HCT116 (cell line): ENCODE measurements at regions not wholly inside any gene's neighbourhood (a gene's known extent, or its start where the extent isn't known, plus 50 kb on each side); places are given as distances from the start of the nearest gene placed in this dataset.

ENCODE experiments used
- ATAC-seq: fragments of 200-7000 bp; cut with Tn5 transposase; 2 replicates; pipeline ENCODE4 v1.9.1; 2020; ENCODE audit warnings: mild to moderate bottlenecking, moderate library complexity
- BruUV-seq: library from RNA; stranded (reverse); fragments of 400-500 nt; replicated peaks from 2 replicates; lab custom pipeline; 2021; lab: Mats Ljungman, UMichigan
- CTCF ChIA-PET: fragments of 300-600 bp; sonication (Branson Sonifier 250); formaldehyde crosslinking; loops from one replicate; lab custom pipeline; 2021; ENCODE audit warnings: antibody characterized with exemption; lab: Charles Lee
- POLR2A ChIA-PET: fragments of 300-600, 350-600 bp; sonication (Branson Sonifier 250); formaldehyde crosslinking; loops from one replicate; lab custom pipeline; 2021; ENCODE audit warnings: antibody characterized with exemption; lab: Charles Lee
- RAD21 ChIA-PET, 2 experiments: fragments of 300-600 bp; sonication (Branson Sonifier 250); formaldehyde crosslinking; loops; one replicate each; lab custom pipeline; 2023; ENCODE audit warnings: low total read pairs in 2 of 2; ENCODE audit not compliant: uncharacterized antibody in 2 of 2, unreplicated experiment in 2 of 2, low non-redundant PET in 1 of 2; lab: Charles Lee
- DNase-seq: peaks from one replicate; pipeline ENCODE4 v3.0.0-alpha.2; 2010; ENCODE audit warnings: low read depth, low spot score
- H2AFZ ChIP-seq: fragments of 200-600 bp; shearing (Covaris generic), sonication (generic); 2 replicates; pipeline ENCODE4 v1.6.1; 2017; ENCODE audit warnings: low read depth, mixed run types, mixed read lengths, antibody characterized with exemption, low read length; ENCODE audit not compliant: poor library complexity, severe bottlenecking
- H3K27ac ChIP-seq: 2 replicates; pipeline ENCODE4 v1.5.1; 2012; ENCODE audit warnings: low read depth, low read length
- H3K27me3 ChIP-seq: fragments of 200-600 bp; sonication (generic); 2 replicates; pipeline ENCODE4 v1.6.1; 2016; ENCODE audit warnings: mixed run types, low read length, mixed read lengths; ENCODE audit not compliant: insufficient read depth
- H3K36me3 ChIP-seq, 2 experiments: fragments of 200-500 bp in 1 of 2; fragments of 200-600 bp in 1 of 2; sonication (Bioruptor generic) in 1 of 2; sonication (generic) in 1 of 2; 2 replicates each; pipeline versions ENCODE4 v1.5.1 to v1.6.1; 2014 to 2016; ENCODE audit warnings: low read length in 2 of 2, inconsistent platforms in 1 of 2, mixed read lengths in 1 of 2, mixed run types in 1 of 2; ENCODE audit not compliant: insufficient read depth in 2 of 2, control insufficient read depth in 1 of 2
- H3K4me1 ChIP-seq, 2 experiments: fragments of 200-600 bp in 1 of 2; sonication (generic) in 1 of 2; 2 replicates each; pipeline versions ENCODE4 v1.5.1 to v1.6.1; 2012 to 2017; ENCODE audit warnings: low read length in 2 of 2, inconsistent platforms in 1 of 2, mild to moderate bottlenecking in 1 of 2, mixed read lengths in 1 of 2, mixed run types in 1 of 2, moderate library complexity in 1 of 2; ENCODE audit not compliant: insufficient read depth in 2 of 2, control insufficient read depth in 1 of 2
- H3K4me2 ChIP-seq: fragments of 200-600 bp; sonication (generic); 2 replicates; pipeline ENCODE4 v1.6.1; 2017; ENCODE audit warnings: mixed run types, low read length, mixed read lengths
- H3K4me3 ChIP-seq, 2 experiments: fragments of 200-600 bp in 1 of 2; sonication (generic) in 1 of 2; replicated peaks in 1 of 2; 2 replicates each; pipeline ENCODE4 v1.5.1; 2011 to 2016; ENCODE audit warnings: low read length in 2 of 2, control low read depth in 1 of 2, low read depth in 1 of 2, mild to moderate bottlenecking in 1 of 2, mixed read lengths in 1 of 2, mixed run types in 1 of 2
- H3K79me2 ChIP-seq: fragments of 200-600 bp; sonication (generic); 2 replicates; pipeline ENCODE4 v1.6.1; 2017; ENCODE audit warnings: mild to moderate bottlenecking, mixed run types, low read length, moderate library complexity, mixed read lengths; ENCODE audit not compliant: insufficient read depth
- H3K9ac ChIP-seq: fragments of 200-600 bp; sonication (generic); 2 replicates; pipeline ENCODE4 v1.6.1; 2016; ENCODE audit warnings: low read length, mixed read lengths
- H3K9me2 ChIP-seq: fragments of 200-600 bp; sonication (generic), shearing (Covaris generic); 2 replicates; pipeline ENCODE4 v1.6.1; 2017; ENCODE audit warnings: mixed run types, mild to moderate bottlenecking, moderate library complexity; ENCODE audit not compliant: insufficient read depth
- H3K9me3 ChIP-seq, 2 experiments: fragments of 200-500 bp in 1 of 2; fragments of 200-600 bp in 1 of 2; sonication (Bioruptor generic) in 1 of 2; sonication (generic) in 1 of 2; 2 replicates each; pipeline ENCODE4 v1.6.1; 2014 to 2017; ENCODE audit warnings: low read length in 2 of 2, mixed read lengths in 2 of 2, inconsistent platforms in 1 of 2, low read depth in 1 of 2, mild to moderate bottlenecking in 1 of 2, mixed run types in 1 of 2, moderate library complexity in 1 of 2; ENCODE audit not compliant: control insufficient read depth in 1 of 2, insufficient read depth in 1 of 2
- H4K20me1 ChIP-seq: fragments of 200-600 bp; sonication (generic), shearing (Covaris generic); 2 replicates; pipeline ENCODE4 v1.6.1; 2017; ENCODE audit warnings: mixed run types, mild to moderate bottlenecking, moderate library complexity; ENCODE audit not compliant: insufficient read depth
- CBX3 ChIP-seq: IDR thresholded peaks from 2 replicates; pipeline ENCODE4 v1.6.1; 2012; ENCODE audit warnings: low read depth
- ELF1 ChIP-seq: IDR thresholded peaks from 2 replicates; pipeline ENCODE4 v1.6.1; 2012; ENCODE audit warnings: low read depth, borderline replicate concordance
- FOSL1 ChIP-seq: IDR thresholded peaks from 2 replicates; pipeline ENCODE4 v1.6.1; 2012; ENCODE audit warnings: low read depth
- POLR2A ChIP-seq: IDR thresholded peaks from 2 replicates; pipeline ENCODE4 v1.7.0; 2011; ENCODE audit warnings: borderline replicate concordance; ENCODE audit not compliant: insufficient read depth, insufficient read length; ENCODE audit errors: extremely low read depth
- POLR2AphosphoS5 ChIP-seq: IDR thresholded peaks from 2 replicates; pipeline ENCODE4 v1.6.1; 2011; ENCODE audit warnings: mild to moderate bottlenecking, low read depth, low read length, moderate library complexity
- SP1 ChIP-seq: IDR thresholded peaks from 2 replicates; pipeline ENCODE4 v1.6.1; 2012; ENCODE audit warnings: low read depth
- SRF ChIP-seq: IDR thresholded peaks from 2 replicates; pipeline ENCODE4 v1.6.1; 2012; ENCODE audit warnings: low read depth
- ZNF274 ChIP-seq: fragments of 200-500 bp; sonication (Bioruptor generic); IDR thresholded peaks from 2 replicates; pipeline ENCODE4 v1.6.1; 2014; ENCODE audit warnings: mild to moderate bottlenecking, low read depth, low read length, inconsistent platforms
- intact Hi-C: fragments of 100-400 bp; cut with micrococcal nuclease; formaldehyde crosslinking; loops from 2 replicates; pipeline ENCODE4 v1.10.0; 2022
- TF ChIP-seq, protein P1 (sequence below): IDR thresholded peaks from 2 replicates; pipeline ENCODE4 v1.6.1; 2011; ENCODE audit warnings: mild to moderate bottlenecking, low read length, moderate library complexity; ENCODE audit not compliant: insufficient replicate concordance; ENCODE audit errors: extremely low read depth

DNA sequence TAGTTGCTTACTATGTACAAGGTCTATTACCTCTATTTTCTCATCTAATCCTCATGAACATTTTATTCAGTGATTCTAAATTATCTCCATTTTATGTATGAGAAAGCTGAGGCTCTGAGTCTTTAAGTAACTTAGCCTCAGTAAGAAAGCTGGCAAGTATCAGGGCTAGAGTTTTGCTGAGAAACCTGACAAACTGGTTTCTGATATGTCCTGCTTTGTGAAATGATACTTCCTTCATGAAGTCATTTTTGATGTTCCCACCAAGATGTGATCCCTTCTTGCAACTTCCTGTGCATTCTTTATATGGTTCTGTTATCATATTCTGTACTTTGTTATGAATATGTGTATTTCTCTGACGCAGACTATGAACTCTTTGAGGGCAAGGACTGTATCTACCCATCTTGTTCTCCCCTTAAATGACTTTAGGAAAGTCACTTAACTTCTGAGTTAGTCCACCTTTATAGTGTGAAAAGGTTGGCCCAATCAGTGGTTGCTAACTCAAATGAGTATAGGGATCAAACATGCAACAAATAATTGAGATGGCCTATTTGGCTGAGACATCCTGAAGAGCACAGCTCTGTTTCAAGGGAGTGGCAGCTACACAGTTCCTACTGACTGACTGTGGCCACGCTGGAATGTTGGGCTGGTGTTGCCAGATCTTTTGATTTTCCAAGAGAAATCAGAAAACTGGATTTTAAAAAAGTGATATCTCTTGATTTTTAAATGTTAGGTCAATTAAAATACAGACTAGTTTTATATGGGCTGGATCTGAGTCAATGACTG, 127.9 kb upstream of the AMOT start:
- Histone ChIP-seq H3K4me2 (no peak overlapping the region), H3K4me1 (peaks cover 0 to 3% of the 10 kb centered on the region in 2 experiments; a peak in 1 of 4 replicates), H3K27me3 (no peaks in the 10 kb centered on the region), H3K9ac (no peak overlapping the region), H4K20me1 (no peaks in the 10 kb centered on the region), H3K9me3 (no peaks in the 10 kb centered on the region), H2AFZ (no peak overlapping the region), H3K27ac (no peak overlapping the region), H3K36me3 (no peaks in the 10 kb centered on the region), H3K79me2 (no peaks in the 10 kb centered on the region), H3K9me2 (no peaks in the 10 kb centered on the region), H3K4me3 (no peak overlapping the region)
- ATAC-seq (no peak), DNase-seq (no peak)
- ChIA-PET CTCF (no interaction called here), RAD21 (no interaction called here), POLR2A (no interaction called here)
- intact Hi-C loops = no loop called here
- BruUV-seq = no TSS peak
- TF ChIP-seq ZNF274 (no peak), POLR2AphosphoS5 (no peak), POLR2A (no peak), CBX3 (no peak), SP1 (no peak), FOSL1 (no peak), ELF1 (no peak), SRF (no peak)
- TF ChIP-seq, protein P1, sequence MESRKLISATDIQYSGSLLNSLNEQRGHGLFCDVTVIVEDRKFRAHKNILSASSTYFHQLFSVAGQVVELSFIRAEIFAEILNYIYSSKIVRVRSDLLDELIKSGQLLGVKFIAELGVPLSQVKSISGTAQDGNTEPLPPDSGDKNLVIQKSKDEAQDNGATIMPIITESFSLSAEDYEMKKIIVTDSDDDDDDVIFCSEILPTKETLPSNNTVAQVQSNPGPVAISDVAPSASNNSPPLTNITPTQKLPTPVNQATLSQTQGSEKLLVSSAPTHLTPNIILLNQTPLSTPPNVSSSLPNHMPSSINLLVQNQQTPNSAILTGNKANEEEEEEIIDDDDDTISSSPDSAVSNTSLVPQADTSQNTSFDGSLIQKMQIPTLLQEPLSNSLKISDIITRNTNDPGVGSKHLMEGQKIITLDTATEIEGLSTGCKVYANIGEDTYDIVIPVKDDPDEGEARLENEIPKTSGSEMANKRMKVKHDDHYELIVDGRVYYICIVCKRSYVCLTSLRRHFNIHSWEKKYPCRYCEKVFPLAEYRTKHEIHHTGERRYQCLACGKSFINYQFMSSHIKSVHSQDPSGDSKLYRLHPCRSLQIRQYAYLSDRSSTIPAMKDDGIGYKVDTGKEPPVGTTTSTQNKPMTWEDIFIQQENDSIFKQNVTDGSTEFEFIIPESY = no peak
